Caco-2 (cell line): ENCODE measurements at regions not wholly inside any gene's neighbourhood (a gene's known extent, or its start where the extent isn't known, plus 50 kb on each side); places are given as distances from the start of the nearest gene placed in this dataset.

ENCODE experiments used
- BruUV-seq: library from RNA; stranded (reverse); fragments of 400-500 nt; replicated peaks from 2 replicates; lab custom pipeline; 2021; lab: Mats Ljungman, UMichigan
- CTCF ChIA-PET: fragments of 300-600 bp; sonication (Branson Sonifier 250); formaldehyde crosslinking; loops from one replicate; lab custom pipeline; 2022; ENCODE audit warnings: antibody characterized with exemption; lab: Charles Lee
- POLR2A ChIA-PET: fragments of 300-600 bp; sonication (Branson Sonifier 250); formaldehyde crosslinking; loops from one replicate; lab custom pipeline; 2022; ENCODE audit warnings: antibody characterized with exemption; lab: Charles Lee
- DNase-seq, 2 experiments: peaks; one replicate each; pipeline versions ENCODE4 v3.0.0 to v3.0.0-alpha.2; 2020 to 2022
- H3K27me3 ChIP-seq: replicated peaks from 2 replicates; pipeline ENCODE4 v1.6.0; 2011; ENCODE audit warnings: low read length; ENCODE audit not compliant: control insufficient read depth, insufficient read depth
- H3K36me3 ChIP-seq: 2 replicates; pipeline ENCODE4 v1.5.1; 2011; ENCODE audit warnings: low read length; ENCODE audit not compliant: control insufficient read depth, insufficient read depth
- H3K4me1 ChIP-seq: fragments of 250-450 bp; sonication (Bioruptor Pico); 2 replicates; pipeline ENCODE4 v1.5.1; 2020; ENCODE audit warnings: mild to moderate bottlenecking
- H3K4me3 ChIP-seq: 2 replicates; pipeline ENCODE4 v1.5.1; 2011; ENCODE audit warnings: low read depth, mild to moderate bottlenecking, control low read depth, low read length
- H3K9me3 ChIP-seq: fragments of 250-450 bp; sonication (Bioruptor Pico); 2 replicates; pipeline ENCODE4 v1.5.1; 2020; ENCODE audit warnings: mild to moderate bottlenecking, moderate library complexity
- H3K27ac Mint-ChIP-seq: one replicate; pipeline ENCODE4 v1.8.0; 2022; ENCODE audit warnings: mixed read lengths; ENCODE audit not compliant: unreplicated experiment
- H3K27me3 Mint-ChIP-seq: one replicate; pipeline ENCODE4 v1.8.0; 2022; ENCODE audit warnings: mixed read lengths; ENCODE audit not compliant: insufficient read depth, unreplicated experiment
- H3K36me3 Mint-ChIP-seq: one replicate; pipeline ENCODE4 v1.8.0; 2022; ENCODE audit warnings: mild to moderate bottlenecking, mixed read lengths; ENCODE audit not compliant: insufficient read depth, unreplicated experiment
- H3K4me1 Mint-ChIP-seq: one replicate; pipeline ENCODE4 v1.8.0; 2022; ENCODE audit warnings: low read depth, mixed read lengths; ENCODE audit not compliant: unreplicated experiment
- H3K4me3 Mint-ChIP-seq: one replicate; pipeline ENCODE4 v1.8.0; 2022; ENCODE audit warnings: mild to moderate bottlenecking, moderate library complexity, mixed read lengths; ENCODE audit not compliant: unreplicated experiment
- H3K9me3 Mint-ChIP-seq: one replicate; pipeline ENCODE4 v1.8.0; 2022; ENCODE audit warnings: mixed read lengths; ENCODE audit not compliant: unreplicated experiment
- CTCF ChIP-seq, 2 experiments: fragments of 200-600 bp in 1 of 2; IDR thresholded peaks; 1 replicate in 1 of 2; 2 replicates in 1 of 2; pipeline versions ENCODE4 v1.5.1 to v1.8.0; 2011 to 2022; ENCODE audit warnings: antibody characterized with exemption in 1 of 2, control low read depth in 1 of 2, inconsistent platforms in 1 of 2, low read depth in 1 of 2, low read length in 1 of 2, mild to moderate bottlenecking in 1 of 2, moderate library complexity in 1 of 2; ENCODE audit not compliant: insufficient read depth in 1 of 2, severe bottlenecking in 1 of 2, unreplicated experiment in 1 of 2
- intact Hi-C: fragments of 100-400 bp; cut with micrococcal nuclease; formaldehyde crosslinking; loops from one replicate; pipeline ENCODE4 v1.10.0; 2022; ENCODE audit not compliant: unreplicated experiment

- no TSS peak for BruUV-seq
- Mint-ChIP-seq H3K27ac (no peak overlapping the region), H3K36me3 (no peaks in the 10 kb centered on the region)
Observed at GRCh38 chr15:67925182-67925581, 85.3 kb upstream of the RNU6-1 start.

GRCh38 chr15:67927501-67928168, 87.8 kb upstream of the RNU6-1 start:
- ChIA-PET POLR2A (no interaction called here), CTCF (interaction anchor here (0.6 to 0.7 kb wide), 2 partner anchors 18 to 96 kb away, joined by 3 to 6 read pairs; no protein-coding TSS in a partner anchor)
- DNase-seq = no peak
- no TSS peak for BruUV-seq
- intact Hi-C loops = no loop called here
- peaks cover 39% of the 10 kb centered on the region for H3K9me3 Mint-ChIP-seq
- H3K36me3 ChIP-seq = no peaks in the 10 kb centered on the region
- H3K9me3 ChIP-seq = peaks cover 8% of the 10 kb centered on the region
- H3K4me3 Mint-ChIP-seq = no peak overlapping the region
- H3K4me1 Mint-ChIP-seq = peaks cover 42% of the 10 kb centered on the region
- no peaks in the 10 kb centered on the region for H3K27me3 ChIP-seq
- H3K27me3 Mint-ChIP-seq = no peaks in the 10 kb centered on the region
- peak overlapping the region; percentile 64 for H3K27ac Mint-ChIP-seq
- TF ChIP-seq CTCF (IDR thresholded peaks at IDR 0.05; ENCODE audit: insufficient read depth in 1 of 2, low read depth in 1 of 2, low read length in 1 of 2, severe bottlenecking in 1 of 2, unreplicated experiment in 1 of 2) = no peak
- no peak overlapping the region for H3K4me3 ChIP-seq
- H3K36me3 Mint-ChIP-seq = no peaks in the 10 kb centered on the region
- peaks cover 20% of the 10 kb centered on the region for H3K4me1 ChIP-seq

More at GRCh38 chr15:67925182-67925581, 85.3 kb upstream of the RNU6-1 start:
- Mint-ChIP-seq H3K4me1 (peaks cover 54% of the 10 kb centered on the region), H3K27me3 (no peaks in the 10 kb centered on the region), H3K9me3 (peaks cover 35% of the 10 kb centered on the region), H3K4me3 (no peak overlapping the region)
- POLR2A ChIA-PET = no interaction called here
- H3K27me3 ChIP-seq = no peaks in the 10 kb centered on the region
- no peak for DNase-seq
- TF ChIP-seq CTCF (IDR thresholded peaks at IDR 0.05; ENCODE audit: insufficient read depth in 1 of 2, low read depth in 1 of 2, low read length in 1 of 2, severe bottlenecking in 1 of 2, unreplicated experiment in 1 of 2) = no peak
- no peaks in the 10 kb centered on the region for H3K36me3 ChIP-seq
- peaks cover 8% of the 10 kb centered on the region for H3K9me3 ChIP-seq
- H3K4me1 ChIP-seq = peaks cover 38% of the 10 kb centered on the region
- intact Hi-C loops = no loop called here
- CTCF ChIA-PET = no interaction called here
- H3K4me3 ChIP-seq = no peak overlapping the region

GRCh38 chr15:67928666-67929065, 88.8 kb upstream of the RNU6-1 start:
- CTCF ChIA-PET = no interaction called here
- peaks cover 31% of the 10 kb centered on the region for H3K9me3 Mint-ChIP-seq
- BruUV-seq = no TSS peak
- no peaks in the 10 kb centered on the region for H3K27me3 ChIP-seq
- H3K27ac Mint-ChIP-seq = no peak overlapping the region
- no peak for TF ChIP-seq CTCF (IDR thresholded peaks at IDR 0.05; ENCODE audit: insufficient read depth in 1 of 2, low read depth in 1 of 2, low read length in 1 of 2, severe bottlenecking in 1 of 2, unreplicated experiment in 1 of 2)
- H3K4me1 ChIP-seq = peaks cover 13% of the 10 kb centered on the region
- H3K4me3 Mint-ChIP-seq = no peak overlapping the region
- peaks cover 8% of the 10 kb centered on the region for H3K9me3 ChIP-seq
- DNase-seq = no peak
- H3K27me3 Mint-ChIP-seq = no peaks in the 10 kb centered on the region
- intact Hi-C loops = no loop called here
- no peaks in the 10 kb centered on the region for H3K36me3 Mint-ChIP-seq
- no peak overlapping the region for H3K4me3 ChIP-seq
- H3K36me3 ChIP-seq = no peaks in the 10 kb centered on the region
- peaks cover 33% of the 10 kb centered on the region for H3K4me1 Mint-ChIP-seq
- POLR2A ChIA-PET = no interaction called here
